OCI-LY3 (cell line): ENCODE measurements at regions not wholly inside any gene's neighbourhood (a gene's known extent, or its start where the extent isn't known, plus 50 kb on each side); places are given as distances from the start of the nearest gene placed in this dataset.

Experiments
- H2AFZ ChIP-seq: fragments of 200-600, 300-600 bp; shearing (Covaris generic); 2 replicates; pipeline ENCODE4 v1.6.0; 2014; ENCODE audit warnings: antibody characterized with exemption, low read depth, low read length
- H3K27ac ChIP-seq: fragments of 200-600, 300-600 bp; sonication (generic); 2 replicates; pipeline ENCODE4 v1.5.1; 2014; ENCODE audit warnings: mild to moderate bottlenecking, low read length, moderate library complexity, mixed read lengths
- H3K27me3 ChIP-seq: fragments of 200-600, 300-600 bp; sonication (generic); 2 replicates; pipeline ENCODE4 v1.6.1; 2014; ENCODE audit warnings: low read depth, low read length, mixed read lengths
- H3K36me3 ChIP-seq: fragments of 200-600, 300-600 bp; sonication (generic); replicated peaks from 2 replicates; pipeline ENCODE3; 2014; ENCODE audit warnings: low read depth, low read length, mixed read lengths
- H3K4me1 ChIP-seq: fragments of 300-600, 200-600 bp; sonication (generic); 2 replicates; pipeline ENCODE4 v1.6.1; 2014; ENCODE audit warnings: low read length, mixed read lengths
- H3K4me2 ChIP-seq: fragments of 200-600, 300-600 bp; sonication (generic); 2 replicates; pipeline ENCODE4 v1.6.1; 2014; ENCODE audit warnings: low read length, mixed read lengths
- H3K4me3 ChIP-seq: fragments of 300-600, 200-600 bp; sonication (generic); 2 replicates; pipeline ENCODE4 v1.5.1; 2014; ENCODE audit warnings: antibody characterized with exemption, mild to moderate bottlenecking, low read length, moderate library complexity
- H3K79me2 ChIP-seq: fragments of 300-600, 200-600 bp; shearing (Covaris generic); 2 replicates; pipeline ENCODE4 v1.6.1; 2014; ENCODE audit warnings: mild to moderate bottlenecking, low read length, mixed read lengths
- H3K9ac ChIP-seq: fragments of 300-600, 200-600 bp; shearing (Covaris generic); 2 replicates; pipeline ENCODE4 v1.6.0; 2014; ENCODE audit warnings: mild to moderate bottlenecking, low read length, moderate library complexity
- H3K9me3 ChIP-seq: fragments of 200-600, 300-600 bp; shearing (Covaris generic); 2 replicates; pipeline ENCODE4 v1.6.1; 2014; ENCODE audit warnings: low read length, mixed read lengths; ENCODE audit not compliant: insufficient read depth
- H4K20me1 ChIP-seq: fragments of 200-600, 300-600 bp; sonication (generic); 2 replicates; pipeline ENCODE4 v1.6.1; 2016; ENCODE audit warnings: low read length, mixed read lengths; ENCODE audit not compliant: insufficient read depth
- CTCF ChIP-seq: fragments of 200-600, 300-600 bp; sonication (generic); IDR thresholded peaks from 2 replicates; pipeline ENCODE4 v1.5.1; 2014; ENCODE audit warnings: antibody characterized with exemption, low read length, low read depth
- EZH2phosphoT487 ChIP-seq: fragments of 200-600 bp; shearing (Covaris generic); IDR thresholded peaks from 2 replicates; pipeline ENCODE4 v1.6.1; 2018; ENCODE audit warnings: antibody characterized with exemption, mixed run types, low read depth

GRCh38 chr17:71791311-71791710 is 329.5 kb upstream of the SOX9 start:
- no peak overlapping the region for H3K9ac ChIP-seq
- H3K9me3 ChIP-seq: no peaks in the 10 kb centered on the region
- no peak overlapping the region for H3K4me3 ChIP-seq
- H3K4me1 ChIP-seq: no peaks in the 10 kb centered on the region
- TF ChIP-seq CTCF (no peak), EZH2phosphoT487 (no peak)
- no peaks in the 10 kb centered on the region for H4K20me1 ChIP-seq
- no peaks in the 10 kb centered on the region for H3K36me3 ChIP-seq
- no peaks in the 10 kb centered on the region for H3K79me2 ChIP-seq
- H2AFZ ChIP-seq: no peak overlapping the region
- no peaks in the 10 kb centered on the region for H3K27me3 ChIP-seq
- H3K4me2 ChIP-seq: no peak overlapping the region
- no peak overlapping the region for H3K27ac ChIP-seq

GRCh38 chr17:71792966-71793365 is 327.9 kb upstream of the SOX9 start:
- Histone ChIP-seq H3K27me3 (no peaks in the 10 kb centered on the region), H2AFZ (no peak overlapping the region), H3K79me2 (no peaks in the 10 kb centered on the region)

DNA sequence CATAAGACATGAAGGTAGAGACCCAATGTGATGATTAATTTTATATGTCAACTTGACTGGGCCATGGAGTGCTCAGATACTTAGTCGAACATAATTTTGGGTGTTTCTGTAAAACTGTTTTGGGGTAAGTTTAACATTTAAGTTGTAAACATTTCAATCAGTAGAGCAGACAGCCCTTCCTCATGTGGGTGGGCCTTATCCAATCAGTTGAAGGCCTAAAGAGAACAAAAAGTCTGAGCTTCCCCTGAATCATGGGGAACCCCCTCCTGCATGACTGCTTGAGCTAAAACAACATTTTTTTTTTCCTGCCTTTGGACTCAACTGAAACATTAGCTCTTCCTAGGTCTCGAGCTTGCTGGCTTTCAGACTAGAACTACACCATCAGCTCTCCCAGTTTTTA is 327.3 kb upstream of the SOX9 start:
- H3K9ac ChIP-seq: no peak overlapping the region
- H3K79me2 ChIP-seq: no peaks in the 10 kb centered on the region
- TF ChIP-seq CTCF (no peak), EZH2phosphoT487 (no peak)
- H3K9me3 ChIP-seq: no peaks in the 10 kb centered on the region
- H3K36me3 ChIP-seq: no peaks in the 10 kb centered on the region
- H2AFZ ChIP-seq: no peak overlapping the region
- H3K4me3 ChIP-seq: no peak overlapping the region
- no peaks in the 10 kb centered on the region for H3K27me3 ChIP-seq
- no peaks in the 10 kb centered on the region for H3K4me1 ChIP-seq
- H4K20me1 ChIP-seq: no peaks in the 10 kb centered on the region
- H3K27ac ChIP-seq: no peak overlapping the region
- H3K4me2 ChIP-seq: no peak overlapping the region

More at GRCh38 chr17:71792966-71793365, 327.9 kb upstream of the SOX9 start:
- no peaks in the 10 kb centered on the region for H3K36me3 ChIP-seq
- no peaks in the 10 kb centered on the region for H3K9me3 ChIP-seq
- no peaks in the 10 kb centered on the region for H4K20me1 ChIP-seq
- no peaks in the 10 kb centered on the region for H3K4me1 ChIP-seq
- H3K27ac ChIP-seq: no peak overlapping the region
- TF ChIP-seq EZH2phosphoT487 (no peak), CTCF (no peak)
- no peak overlapping the region for H3K4me3 ChIP-seq
- no peak overlapping the region for H3K9ac ChIP-seq
- H3K4me2 ChIP-seq: no peak overlapping the region

DNA sequence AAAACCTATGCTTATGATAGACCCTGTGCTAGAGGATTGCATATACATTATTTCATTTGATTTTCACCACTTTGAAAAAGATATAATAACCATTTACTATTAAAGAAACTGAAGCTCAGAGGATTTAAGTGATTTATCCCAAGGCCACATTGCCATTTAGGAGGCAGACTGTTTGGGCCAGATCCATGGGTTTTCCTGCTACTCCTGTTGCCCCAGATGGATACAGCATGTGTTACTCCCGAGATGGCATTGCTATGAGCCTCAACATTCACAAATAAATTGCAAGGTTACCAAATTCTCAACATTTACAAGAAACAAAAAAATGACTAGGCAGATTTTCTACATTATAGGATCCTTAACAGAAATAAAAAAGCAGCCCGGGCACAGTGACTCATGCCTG is 322.1 kb upstream of the SOX9 start:
- Histone ChIP-seq H3K27ac (no peak overlapping the region), H3K9ac (no peak overlapping the region), H4K20me1 (no peaks in the 10 kb centered on the region), H3K79me2 (no peaks in the 10 kb centered on the region), H2AFZ (no peak overlapping the region), H3K27me3 (no peaks in the 10 kb centered on the region), H3K4me1 (no peaks in the 10 kb centered on the region), H3K9me3 (no peaks in the 10 kb centered on the region), H3K36me3 (no peaks in the 10 kb centered on the region), H3K4me3 (no peak overlapping the region), H3K4me2 (no peak overlapping the region)
- TF ChIP-seq EZH2phosphoT487 (no peak), CTCF (no peak)
